ENCODE measurements at regions not wholly inside any gene's neighbourhood (a gene's known extent, or its start where the extent isn't known, plus 50 kb on each side); places are given as distances from the start of the nearest gene placed in this dataset.

- Mint-ChIP-seq H3K4me3 (no peak overlapping the region), H3K36me3 (no peaks in the 10 kb centered on the region), H3K9me3 (ENCODE audit: low read depth) (peaks cover 4% of the 10 kb centered on the region), H3K4me1 (ENCODE audit: low read depth) (peaks cover 11% of the 10 kb centered on the region), H3K27ac (no peak overlapping the region), H3K27me3 (peaks cover 47% of the 10 kb centered on the region)
Measured at GRCh38 chr15:29573197-29573838, 248.9 kb downstream of the TJP1 start.

- no peaks in the 10 kb centered on the region for H3K36me3 Mint-ChIP-seq
- peaks cover 11% of the 10 kb centered on the region for H3K4me1 Mint-ChIP-seq (ENCODE audit: low read depth)
- H3K4me3 Mint-ChIP-seq = peak overlapping the region; percentile 75
- H3K27ac Mint-ChIP-seq = no peak overlapping the region
- H3K27me3 Mint-ChIP-seq = peaks cover 58% of the 10 kb centered on the region
- H3K9me3 Mint-ChIP-seq (ENCODE audit: low read depth) = peaks cover 4% of the 10 kb centered on the region
Measured at GRCh38 chr15:29571792-29572431, 250.4 kb downstream of the TJP1 start.

- H3K27ac Mint-ChIP-seq = no peak overlapping the region
- H3K36me3 Mint-ChIP-seq = no peaks in the 10 kb centered on the region
- H3K9me3 Mint-ChIP-seq (ENCODE audit: low read depth) = peaks cover 4% of the 10 kb centered on the region
- peaks cover 11% of the 10 kb centered on the region for H3K4me1 Mint-ChIP-seq (ENCODE audit: low read depth)
- peaks cover 58% of the 10 kb centered on the region for H3K27me3 Mint-ChIP-seq
- H3K4me3 Mint-ChIP-seq = peak overlapping the region; percentile 75
Measured at GRCh38 chr15:29570948-29571791, 251.1 kb downstream of the TJP1 start.

- Mint-ChIP-seq H3K4me1 (ENCODE audit: low read depth) (peaks cover 11% of the 10 kb centered on the region), H3K36me3 (no peaks in the 10 kb centered on the region), H3K9me3 (ENCODE audit: low read depth) (peaks cover 4% of the 10 kb centered on the region), H3K27me3 (peaks cover 53% of the 10 kb centered on the region), H3K27ac (no peak overlapping the region), H3K4me3 (no peak overlapping the region)
Measured at GRCh38 chr15:29570121-29570947, 251.9 kb downstream of the TJP1 start.

- no peak overlapping the region for H3K27ac Mint-ChIP-seq
- no peaks in the 10 kb centered on the region for H3K36me3 Mint-ChIP-seq
- H3K27me3 Mint-ChIP-seq = peaks cover 47% of the 10 kb centered on the region
- peak overlapping the region; percentile 74 for H3K4me3 Mint-ChIP-seq
- peaks cover 11% of the 10 kb centered on the region for H3K4me1 Mint-ChIP-seq (ENCODE audit: low read depth)
- peaks cover 4% of the 10 kb centered on the region for H3K9me3 Mint-ChIP-seq (ENCODE audit: low read depth)
Measured at GRCh38 chr15:29569533-29570092, 252.7 kb downstream of the TJP1 start.

DNA sequence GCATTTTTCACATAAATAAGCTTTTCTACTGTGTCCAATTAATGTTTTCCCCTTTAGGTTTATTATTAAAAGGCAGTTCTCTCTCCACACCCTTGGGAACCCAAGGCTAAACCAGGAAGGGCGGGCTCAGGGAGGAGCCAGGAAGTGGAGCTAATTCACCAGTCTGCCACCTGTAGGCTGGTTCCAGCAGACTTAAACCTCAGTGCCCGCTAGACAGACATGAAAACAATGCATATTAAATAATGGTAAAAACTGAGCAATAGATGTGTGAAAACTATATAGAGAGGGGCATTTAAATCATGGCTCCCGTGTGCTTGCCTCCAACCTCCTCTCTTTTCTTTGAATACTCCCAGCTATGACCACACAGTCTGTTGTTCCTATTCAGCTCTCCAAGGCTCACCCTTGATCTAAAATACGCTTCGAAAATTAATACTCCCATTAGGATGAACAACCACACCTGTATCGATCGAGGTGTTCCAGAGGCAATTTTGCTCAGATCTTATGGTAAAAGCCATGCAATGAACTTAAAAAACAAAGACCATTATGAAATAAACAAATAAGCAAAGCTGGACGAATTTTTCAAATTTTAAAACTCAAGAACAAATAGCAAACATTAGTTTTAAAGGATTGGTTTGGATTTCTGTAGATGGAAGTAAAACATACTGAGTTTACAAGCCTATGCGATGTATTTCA is 253.3 kb downstream of the TJP1 start:
- peaks cover 11% of the 10 kb centered on the region for H3K4me1 Mint-ChIP-seq (ENCODE audit: low read depth)
- H3K27ac Mint-ChIP-seq = no peak overlapping the region
- H3K36me3 Mint-ChIP-seq = no peaks in the 10 kb centered on the region
- peak overlapping the region; percentile 74 for H3K4me3 Mint-ChIP-seq
- H3K27me3 Mint-ChIP-seq = peaks cover 41% of the 10 kb centered on the region
- H3K9me3 Mint-ChIP-seq (ENCODE audit: low read depth) = peaks cover 4% of the 10 kb centered on the region

- H3K9me3 Mint-ChIP-seq (ENCODE audit: low read depth) = no peaks in the 10 kb centered on the region
- H3K4me1 Mint-ChIP-seq (ENCODE audit: low read depth) = peaks cover 11% of the 10 kb centered on the region
- H3K27ac Mint-ChIP-seq = no peak overlapping the region
- H3K36me3 Mint-ChIP-seq = no peaks in the 10 kb centered on the region
- peaks cover 32% of the 10 kb centered on the region for H3K27me3 Mint-ChIP-seq
- H3K4me3 Mint-ChIP-seq = no peak overlapping the region
Measured at GRCh38 chr15:29567336-29567735, 254.9 kb downstream of the TJP1 start.

GRCh38 chr15:29566914-29567313 is 255.4 kb downstream of the TJP1 start:
- Mint-ChIP-seq H3K9me3 (ENCODE audit: low read depth) (no peaks in the 10 kb centered on the region), H3K27me3 (peaks cover 28% of the 10 kb centered on the region)

DNA sequence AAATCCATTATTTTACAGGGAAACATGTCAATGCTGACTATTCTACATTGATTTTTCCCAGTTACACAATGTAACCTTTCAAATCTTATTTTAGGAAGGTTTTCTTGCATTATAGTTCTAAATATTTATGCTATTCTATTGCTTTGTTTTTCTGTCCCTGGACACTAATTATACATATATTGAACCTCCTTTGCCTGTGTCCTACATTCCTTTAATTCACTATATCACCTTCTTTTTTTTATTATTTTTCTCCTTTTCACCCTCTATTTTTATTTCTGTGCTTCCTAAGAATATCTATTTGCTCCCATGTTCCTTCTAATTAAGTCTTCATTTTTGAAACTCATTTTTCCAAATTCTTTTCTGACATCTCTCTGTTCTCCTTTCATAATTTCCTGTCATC is 259.2 kb downstream of the TJP1 start:
- no peak overlapping the region for H3K27ac Mint-ChIP-seq
- no peak overlapping the region for H3K4me3 Mint-ChIP-seq
- H3K27me3 Mint-ChIP-seq = peaks cover 26% of the 10 kb centered on the region
- H3K36me3 Mint-ChIP-seq = no peaks in the 10 kb centered on the region
- no peaks in the 10 kb centered on the region for H3K4me1 Mint-ChIP-seq (ENCODE audit: low read depth)
- H3K9me3 Mint-ChIP-seq (ENCODE audit: low read depth) = no peaks in the 10 kb centered on the region

More at GRCh38 chr15:29566914-29567313, 255.4 kb downstream of the TJP1 start:
- Mint-ChIP-seq H3K36me3 (no peaks in the 10 kb centered on the region), H3K4me1 (ENCODE audit: low read depth) (peaks cover 11% of the 10 kb centered on the region), H3K4me3 (no peak overlapping the region), H3K27ac (no peak overlapping the region)

DNA sequence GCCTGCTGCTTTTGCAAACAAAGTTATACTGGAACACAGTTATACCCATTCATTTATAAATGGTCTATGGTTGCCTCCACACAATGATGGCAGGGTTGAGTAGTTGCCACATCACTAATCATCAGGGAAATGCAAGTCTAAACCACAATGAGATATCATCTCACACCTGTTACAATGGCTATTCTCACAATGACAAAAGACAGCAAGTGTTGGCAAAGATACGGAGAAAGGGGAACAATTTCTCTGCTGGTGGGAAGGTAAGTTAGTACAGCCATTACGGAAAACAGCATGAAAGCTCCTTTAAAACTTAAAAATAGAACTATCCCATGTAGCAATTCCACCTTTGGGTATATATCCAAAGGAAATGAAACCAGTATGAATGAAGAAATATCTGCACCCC is 261.4 kb downstream of the TJP1 start:
- no peak overlapping the region for H3K27ac Mint-ChIP-seq
- no peaks in the 10 kb centered on the region for H3K36me3 Mint-ChIP-seq
- no peak overlapping the region for H3K4me3 Mint-ChIP-seq
- H3K9me3 Mint-ChIP-seq (ENCODE audit: low read depth) = no peaks in the 10 kb centered on the region
- H3K4me1 Mint-ChIP-seq (ENCODE audit: low read depth) = no peaks in the 10 kb centered on the region
- peaks cover 17% of the 10 kb centered on the region for H3K27me3 Mint-ChIP-seq

- no peaks in the 10 kb centered on the region for H3K9me3 Mint-ChIP-seq (ENCODE audit: low read depth)
- H3K27ac Mint-ChIP-seq = no peak overlapping the region
- H3K4me1 Mint-ChIP-seq (ENCODE audit: low read depth) = no peaks in the 10 kb centered on the region
- H3K27me3 Mint-ChIP-seq = peaks cover 20% of the 10 kb centered on the region
- no peaks in the 10 kb centered on the region for H3K36me3 Mint-ChIP-seq
- H3K4me3 Mint-ChIP-seq = no peak overlapping the region
Measured at GRCh38 chr15:29558261-29558660, 264.0 kb downstream of the TJP1 start.

DNA sequence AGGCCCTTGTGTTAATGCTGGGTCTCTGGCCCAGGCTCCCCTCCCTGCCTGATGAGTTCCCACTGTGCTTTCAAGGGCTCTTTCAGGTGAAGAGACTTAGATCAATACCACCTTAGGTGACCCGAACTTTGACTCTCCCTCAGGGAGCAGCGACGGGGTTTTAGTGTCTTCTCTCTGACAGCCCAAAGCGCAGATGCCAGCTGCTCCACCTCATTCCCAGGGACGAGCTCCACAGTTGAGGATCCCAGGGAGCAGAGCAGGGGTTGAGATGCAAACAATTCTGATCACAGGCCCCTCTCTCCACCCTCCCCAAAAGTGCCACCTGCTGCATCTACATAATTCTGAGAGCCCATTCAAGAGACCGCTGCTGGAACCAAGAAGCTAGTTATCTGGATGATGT is 265.1 kb downstream of the TJP1 start:
- Mint-ChIP-seq H3K27ac (no peak overlapping the region), H3K27me3 (peaks cover 20% of the 10 kb centered on the region)

DNA sequence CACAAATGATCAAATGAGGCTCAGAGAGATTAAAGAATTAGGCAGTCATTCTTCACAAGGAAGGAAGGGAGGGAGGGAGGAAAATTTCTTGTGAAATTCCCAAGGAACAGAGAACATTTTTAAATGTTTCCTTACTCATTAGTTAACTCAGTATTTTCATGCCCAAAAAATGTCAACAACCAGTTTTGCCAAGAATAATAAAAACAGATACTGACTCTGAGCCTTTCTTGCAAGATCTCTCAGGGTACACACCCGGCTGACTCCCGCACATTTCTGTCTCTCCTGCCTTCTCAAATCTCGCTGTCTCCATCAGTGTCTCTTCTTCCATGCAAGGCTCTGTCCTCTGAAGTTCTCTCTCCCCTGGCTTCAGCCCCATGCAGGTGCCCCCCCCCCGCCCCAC is 265.9 kb downstream of the TJP1 start:
- no peak overlapping the region for H3K4me3 Mint-ChIP-seq
- no peaks in the 10 kb centered on the region for H3K9me3 Mint-ChIP-seq (ENCODE audit: low read depth)
- no peaks in the 10 kb centered on the region for H3K4me1 Mint-ChIP-seq (ENCODE audit: low read depth)
- H3K36me3 Mint-ChIP-seq = no peaks in the 10 kb centered on the region
- no peak overlapping the region for H3K27ac Mint-ChIP-seq
- peaks cover 20% of the 10 kb centered on the region for H3K27me3 Mint-ChIP-seq

More for the DNA sequence above, 265.1 kb downstream of the TJP1 start:
- H3K9me3 Mint-ChIP-seq (ENCODE audit: low read depth) = no peaks in the 10 kb centered on the region
- H3K4me3 Mint-ChIP-seq = no peak overlapping the region
- H3K36me3 Mint-ChIP-seq = no peaks in the 10 kb centered on the region
- no peaks in the 10 kb centered on the region for H3K4me1 Mint-ChIP-seq (ENCODE audit: low read depth)

- peaks cover 14% of the 10 kb centered on the region for H3K27me3 Mint-ChIP-seq
- H3K4me3 Mint-ChIP-seq = no peak overlapping the region
- no peak overlapping the region for H3K27ac Mint-ChIP-seq
- no peaks in the 10 kb centered on the region for H3K4me1 Mint-ChIP-seq (ENCODE audit: low read depth)
- H3K9me3 Mint-ChIP-seq (ENCODE audit: low read depth) = no peaks in the 10 kb centered on the region
- no peaks in the 10 kb centered on the region for H3K36me3 Mint-ChIP-seq
Measured at GRCh38 chr15:29554531-29554930, 267.7 kb downstream of the TJP1 start.

All from activated naive CD8-positive, alpha-beta T cell (primary cell).